HCT116 (cell line): ENCODE measurements at regions not wholly inside any gene's neighbourhood (a gene's known extent, or its start where the extent isn't known, plus 50 kb on each side); places are given as distances from the start of the nearest gene placed in this dataset.

ENCODE experiments used
- ATAC-seq: fragments of 200-7000 bp; cut with Tn5 transposase; 2 replicates; pipeline ENCODE4 v1.9.1; 2020; ENCODE audit warnings: mild to moderate bottlenecking, moderate library complexity
- BruUV-seq: library from RNA; stranded (reverse); fragments of 400-500 nt; replicated peaks from 2 replicates; lab custom pipeline; 2021; lab: Mats Ljungman, UMichigan
- CTCF ChIA-PET: fragments of 300-600 bp; sonication (Branson Sonifier 250); formaldehyde crosslinking; loops from one replicate; lab custom pipeline; 2021; ENCODE audit warnings: antibody characterized with exemption; lab: Charles Lee
- POLR2A ChIA-PET: fragments of 300-600, 350-600 bp; sonication (Branson Sonifier 250); formaldehyde crosslinking; loops from one replicate; lab custom pipeline; 2021; ENCODE audit warnings: antibody characterized with exemption; lab: Charles Lee
- RAD21 ChIA-PET, 2 experiments: fragments of 300-600 bp; sonication (Branson Sonifier 250); formaldehyde crosslinking; loops; one replicate each; lab custom pipeline; 2023; ENCODE audit warnings: low total read pairs in 2 of 2; ENCODE audit not compliant: uncharacterized antibody in 2 of 2, unreplicated experiment in 2 of 2, low non-redundant PET in 1 of 2; lab: Charles Lee
- DNase-seq: peaks from one replicate; pipeline ENCODE4 v3.0.0-alpha.2; 2010; ENCODE audit warnings: low read depth, low spot score
- H2AFZ ChIP-seq: fragments of 200-600 bp; shearing (Covaris generic), sonication (generic); 2 replicates; pipeline ENCODE4 v1.6.1; 2017; ENCODE audit warnings: low read depth, mixed run types, mixed read lengths, antibody characterized with exemption, low read length; ENCODE audit not compliant: poor library complexity, severe bottlenecking
- H3K27ac ChIP-seq: 2 replicates; pipeline ENCODE4 v1.5.1; 2012; ENCODE audit warnings: low read depth, low read length
- H3K27me3 ChIP-seq: fragments of 200-600 bp; sonication (generic); 2 replicates; pipeline ENCODE4 v1.6.1; 2016; ENCODE audit warnings: mixed run types, low read length, mixed read lengths; ENCODE audit not compliant: insufficient read depth
- H3K36me3 ChIP-seq, 2 experiments: fragments of 200-500 bp in 1 of 2; fragments of 200-600 bp in 1 of 2; sonication (Bioruptor generic) in 1 of 2; sonication (generic) in 1 of 2; 2 replicates each; pipeline versions ENCODE4 v1.5.1 to v1.6.1; 2014 to 2016; ENCODE audit warnings: low read length in 2 of 2, inconsistent platforms in 1 of 2, mixed read lengths in 1 of 2, mixed run types in 1 of 2; ENCODE audit not compliant: insufficient read depth in 2 of 2, control insufficient read depth in 1 of 2
- H3K4me1 ChIP-seq, 2 experiments: fragments of 200-600 bp in 1 of 2; sonication (generic) in 1 of 2; 2 replicates each; pipeline versions ENCODE4 v1.5.1 to v1.6.1; 2012 to 2017; ENCODE audit warnings: low read length in 2 of 2, inconsistent platforms in 1 of 2, mild to moderate bottlenecking in 1 of 2, mixed read lengths in 1 of 2, mixed run types in 1 of 2, moderate library complexity in 1 of 2; ENCODE audit not compliant: insufficient read depth in 2 of 2, control insufficient read depth in 1 of 2
- H3K4me2 ChIP-seq: fragments of 200-600 bp; sonication (generic); 2 replicates; pipeline ENCODE4 v1.6.1; 2017; ENCODE audit warnings: mixed run types, low read length, mixed read lengths
- H3K4me3 ChIP-seq, 2 experiments: fragments of 200-600 bp in 1 of 2; sonication (generic) in 1 of 2; replicated peaks in 1 of 2; 2 replicates each; pipeline ENCODE4 v1.5.1; 2011 to 2016; ENCODE audit warnings: low read length in 2 of 2, control low read depth in 1 of 2, low read depth in 1 of 2, mild to moderate bottlenecking in 1 of 2, mixed read lengths in 1 of 2, mixed run types in 1 of 2
- H3K79me2 ChIP-seq: fragments of 200-600 bp; sonication (generic); 2 replicates; pipeline ENCODE4 v1.6.1; 2017; ENCODE audit warnings: mild to moderate bottlenecking, mixed run types, low read length, moderate library complexity, mixed read lengths; ENCODE audit not compliant: insufficient read depth
- H3K9ac ChIP-seq: fragments of 200-600 bp; sonication (generic); 2 replicates; pipeline ENCODE4 v1.6.1; 2016; ENCODE audit warnings: low read length, mixed read lengths
- H3K9me2 ChIP-seq: fragments of 200-600 bp; sonication (generic), shearing (Covaris generic); 2 replicates; pipeline ENCODE4 v1.6.1; 2017; ENCODE audit warnings: mixed run types, mild to moderate bottlenecking, moderate library complexity; ENCODE audit not compliant: insufficient read depth
- H3K9me3 ChIP-seq, 2 experiments: fragments of 200-500 bp in 1 of 2; fragments of 200-600 bp in 1 of 2; sonication (Bioruptor generic) in 1 of 2; sonication (generic) in 1 of 2; 2 replicates each; pipeline ENCODE4 v1.6.1; 2014 to 2017; ENCODE audit warnings: low read length in 2 of 2, mixed read lengths in 2 of 2, inconsistent platforms in 1 of 2, low read depth in 1 of 2, mild to moderate bottlenecking in 1 of 2, mixed run types in 1 of 2, moderate library complexity in 1 of 2; ENCODE audit not compliant: control insufficient read depth in 1 of 2, insufficient read depth in 1 of 2
- H4K20me1 ChIP-seq: fragments of 200-600 bp; sonication (generic), shearing (Covaris generic); 2 replicates; pipeline ENCODE4 v1.6.1; 2017; ENCODE audit warnings: mixed run types, mild to moderate bottlenecking, moderate library complexity; ENCODE audit not compliant: insufficient read depth
- CBX3 ChIP-seq: IDR thresholded peaks from 2 replicates; pipeline ENCODE4 v1.6.1; 2012; ENCODE audit warnings: low read depth
- CEBPB ChIP-seq: IDR thresholded peaks from 2 replicates; pipeline ENCODE4 v1.6.1; 2012; ENCODE audit warnings: low read depth
- EGR1 ChIP-seq: IDR thresholded peaks from 2 replicates; pipeline ENCODE4 v1.6.1; 2012; ENCODE audit warnings: low read depth
- ELF1 ChIP-seq: IDR thresholded peaks from 2 replicates; pipeline ENCODE4 v1.6.1; 2012; ENCODE audit warnings: low read depth, borderline replicate concordance
- EZH2phosphoT487 ChIP-seq: fragments of 200-600 bp; IDR thresholded peaks from 2 replicates; pipeline ENCODE4 v1.6.1; 2018; ENCODE audit warnings: antibody characterized with exemption, borderline replicate concordance
- FOSL1 ChIP-seq: IDR thresholded peaks from 2 replicates; pipeline ENCODE4 v1.6.1; 2012; ENCODE audit warnings: low read depth
- JUND ChIP-seq: IDR thresholded peaks from 2 replicates; pipeline ENCODE4 v1.6.1; 2012
- POLR2A ChIP-seq: IDR thresholded peaks from 2 replicates; pipeline ENCODE4 v1.7.0; 2011; ENCODE audit warnings: borderline replicate concordance; ENCODE audit not compliant: insufficient read depth, insufficient read length; ENCODE audit errors: extremely low read depth
- RAD21 ChIP-seq: IDR thresholded peaks from 2 replicates; pipeline ENCODE4 v1.6.1; 2012; ENCODE audit warnings: low read depth, mild to moderate bottlenecking
- SP1 ChIP-seq: IDR thresholded peaks from 2 replicates; pipeline ENCODE4 v1.6.1; 2012; ENCODE audit warnings: low read depth
- SRF ChIP-seq: IDR thresholded peaks from 2 replicates; pipeline ENCODE4 v1.6.1; 2012; ENCODE audit warnings: low read depth
- TCF7L2 ChIP-seq: IDR thresholded peaks from 2 replicates; pipeline ENCODE4 v1.7.0; 2011; ENCODE audit warnings: borderline replicate concordance, inconsistent platforms; ENCODE audit not compliant: insufficient read depth, insufficient read length; ENCODE audit errors: extremely low read depth
- ZFX ChIP-seq: fragments of 450-650 bp; IDR thresholded peaks from 2 replicates; pipeline ENCODE4 v1.6.1; 2017
- ZNF274 ChIP-seq: fragments of 200-500 bp; sonication (Bioruptor generic); IDR thresholded peaks from 2 replicates; pipeline ENCODE4 v1.6.1; 2014; ENCODE audit warnings: mild to moderate bottlenecking, low read depth, low read length, inconsistent platforms
- intact Hi-C: fragments of 100-400 bp; cut with micrococcal nuclease; formaldehyde crosslinking; loops from 2 replicates; pipeline ENCODE4 v1.10.0; 2022
- TF ChIP-seq, protein P1 (sequence below): IDR thresholded peaks from 2 replicates; pipeline ENCODE4 v1.6.1; 2011; ENCODE audit warnings: mild to moderate bottlenecking, low read length, moderate library complexity; ENCODE audit not compliant: insufficient replicate concordance; ENCODE audit errors: extremely low read depth

DNA sequence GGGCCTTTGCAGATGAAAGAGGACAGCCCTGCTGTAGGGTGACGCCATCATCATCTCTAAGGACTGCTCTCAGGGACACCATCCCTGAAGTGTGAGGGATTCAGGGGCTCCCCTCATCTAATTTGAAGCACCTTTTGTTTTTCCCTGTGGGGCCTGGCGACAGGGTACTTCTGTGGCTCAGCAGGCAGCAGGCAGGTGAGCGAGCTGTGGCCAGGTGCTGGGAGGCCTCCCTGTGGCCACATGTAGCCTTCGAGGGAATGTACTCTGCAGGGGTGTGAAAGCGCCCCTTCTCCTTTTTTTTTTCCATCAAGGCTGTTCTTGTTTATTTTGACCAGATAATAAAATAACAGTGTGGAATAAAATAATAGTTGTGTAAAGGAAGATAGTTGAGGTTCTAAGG is 118.2 kb upstream of the DPP6 start:
- no peak for TF ChIP-seq ELF1
- no peak for TF ChIP-seq CBX3
- TF ChIP-seq ZFX, result no peak
- TF ChIP-seq CEBPB, result no peak
- no peak for TF ChIP-seq EGR1
- TF ChIP-seq SRF, result no peak
- no peak for TF ChIP-seq JUND
- no peak for TF ChIP-seq RAD21
- no peak for TF ChIP-seq TCF7L2
- TF ChIP-seq SP1, result no peak
- TF ChIP-seq, protein P1, sequence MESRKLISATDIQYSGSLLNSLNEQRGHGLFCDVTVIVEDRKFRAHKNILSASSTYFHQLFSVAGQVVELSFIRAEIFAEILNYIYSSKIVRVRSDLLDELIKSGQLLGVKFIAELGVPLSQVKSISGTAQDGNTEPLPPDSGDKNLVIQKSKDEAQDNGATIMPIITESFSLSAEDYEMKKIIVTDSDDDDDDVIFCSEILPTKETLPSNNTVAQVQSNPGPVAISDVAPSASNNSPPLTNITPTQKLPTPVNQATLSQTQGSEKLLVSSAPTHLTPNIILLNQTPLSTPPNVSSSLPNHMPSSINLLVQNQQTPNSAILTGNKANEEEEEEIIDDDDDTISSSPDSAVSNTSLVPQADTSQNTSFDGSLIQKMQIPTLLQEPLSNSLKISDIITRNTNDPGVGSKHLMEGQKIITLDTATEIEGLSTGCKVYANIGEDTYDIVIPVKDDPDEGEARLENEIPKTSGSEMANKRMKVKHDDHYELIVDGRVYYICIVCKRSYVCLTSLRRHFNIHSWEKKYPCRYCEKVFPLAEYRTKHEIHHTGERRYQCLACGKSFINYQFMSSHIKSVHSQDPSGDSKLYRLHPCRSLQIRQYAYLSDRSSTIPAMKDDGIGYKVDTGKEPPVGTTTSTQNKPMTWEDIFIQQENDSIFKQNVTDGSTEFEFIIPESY, result no peak
- Histone ChIP-seq H3K4me3 (no peak overlapping the region), H3K4me2 (no peak overlapping the region), H4K20me1 (no peaks in the 10 kb centered on the region), H3K36me3 (no peaks in the 10 kb centered on the region), H3K9me3 (peaks cover 4 to 16% of the 10 kb centered on the region in 2 experiments; a peak in 2 of 4 replicates), H3K27ac (no peak overlapping the region), H3K79me2 (no peaks in the 10 kb centered on the region), H3K4me1 (no peaks in the 10 kb centered on the region), H3K9me2 (no peaks in the 10 kb centered on the region), H2AFZ (no peak overlapping the region), H3K27me3 (no peaks in the 10 kb centered on the region), H3K9ac (no peak overlapping the region)
- ChIA-PET RAD21 (no interaction called here), POLR2A (no interaction called here), CTCF (no interaction called here)
- no peak for DNase-seq
- intact Hi-C loops, result no loop called here
- no TSS peak for BruUV-seq
- no peak for ATAC-seq

- Histone ChIP-seq H3K9me2 (no peaks in the 10 kb centered on the region), H3K4me2 (no peak overlapping the region), H3K9ac (no peak overlapping the region), H4K20me1 (no peaks in the 10 kb centered on the region), H3K4me3 (no peak overlapping the region), H3K9me3 (peaks cover 4 to 12% of the 10 kb centered on the region in 2 experiments; a peak in 2 of 4 replicates), H3K36me3 (no peaks in the 10 kb centered on the region), H3K27me3 (no peaks in the 10 kb centered on the region), H3K27ac (no peak overlapping the region), H2AFZ (no peak overlapping the region), H3K79me2 (no peaks in the 10 kb centered on the region), H3K4me1 (no peaks in the 10 kb centered on the region)
- ChIA-PET CTCF (no interaction called here), POLR2A (no interaction called here), RAD21 (no interaction called here)
- ATAC-seq (no peak), DNase-seq (no peak)
- intact Hi-C loops, result no loop called here
- TF ChIP-seq, protein P1, result no peak
- no peak for TF ChIP-seq POLR2A
- no peak for TF ChIP-seq ZNF274
- TF ChIP-seq CEBPB, result no peak
- no peak for TF ChIP-seq FOSL1
- TF ChIP-seq CBX3, result no peak
- no peak for TF ChIP-seq EZH2phosphoT487
- TF ChIP-seq EGR1, result no peak
- BruUV-seq, result no TSS peak
Observed at GRCh38 chr7:153934629-153935028, 117.6 kb upstream of the DPP6 start.
